CD4-positive, alpha-beta T cell treated with Interleukin-17A for 4 hours (primary cell): ENCODE measurements at regions not wholly inside any gene's neighbourhood (a gene's known extent, or its start where the extent isn't known, plus 50 kb on each side); places are given as distances from the start of the nearest gene placed in this dataset.
"Not testable (repeated sequence)": the region's sequence is repeated elsewhere in the genome, so short reads cannot be mapped to it uniquely, and the experiment has no call there.

Source experiments
- DNase-seq: peaks from one replicate; pipeline ENCODE4 v3.0.0-alpha.2; 2020; ENCODE audit warnings: mixed read lengths

DNA sequence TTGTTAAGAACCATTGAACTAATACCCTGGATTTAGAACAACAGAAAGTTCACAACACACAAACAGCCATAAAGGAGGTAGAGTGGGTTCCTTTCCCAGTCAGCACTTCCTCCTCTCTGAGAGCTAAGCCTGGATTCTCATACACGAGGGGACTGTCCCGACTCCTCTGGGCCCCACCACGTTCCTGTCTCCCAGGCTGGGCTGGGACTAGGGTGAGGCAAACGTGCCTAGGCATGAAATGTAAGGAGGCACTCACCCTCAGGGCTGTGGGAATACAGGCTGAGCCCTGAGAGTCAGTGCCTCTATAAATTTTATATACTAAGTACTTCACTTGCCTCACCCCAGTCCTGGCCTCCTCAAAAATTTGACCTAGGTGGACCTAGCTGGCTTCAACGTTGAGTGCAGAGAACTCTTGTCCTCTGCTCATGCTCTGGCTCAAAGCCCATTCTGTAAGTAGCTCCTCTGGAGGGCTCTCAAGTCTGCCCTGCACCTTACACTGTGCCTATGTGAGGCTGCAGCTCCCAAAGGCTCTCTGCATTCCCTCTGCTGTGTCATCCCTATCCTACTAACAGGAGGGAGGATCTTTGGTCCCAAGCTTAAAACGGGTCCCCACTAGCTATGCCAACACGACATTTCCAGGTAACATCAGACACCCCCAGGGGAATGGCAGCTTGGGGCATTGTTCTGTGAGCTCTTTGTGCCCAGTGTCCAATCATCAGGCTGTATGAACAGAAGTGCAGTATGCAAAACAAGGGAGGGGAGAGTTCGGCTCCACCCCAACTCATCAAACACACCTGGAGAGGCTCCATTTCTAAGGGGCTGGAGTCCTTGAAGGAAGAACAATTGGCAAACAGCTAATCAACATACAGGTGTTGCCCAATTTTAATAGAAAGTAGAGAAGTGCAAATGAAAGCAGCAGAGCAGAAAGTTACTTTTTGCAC, 233.2 kb downstream of the RPLP1 start:
- DNase-seq, result no peak

DNA sequence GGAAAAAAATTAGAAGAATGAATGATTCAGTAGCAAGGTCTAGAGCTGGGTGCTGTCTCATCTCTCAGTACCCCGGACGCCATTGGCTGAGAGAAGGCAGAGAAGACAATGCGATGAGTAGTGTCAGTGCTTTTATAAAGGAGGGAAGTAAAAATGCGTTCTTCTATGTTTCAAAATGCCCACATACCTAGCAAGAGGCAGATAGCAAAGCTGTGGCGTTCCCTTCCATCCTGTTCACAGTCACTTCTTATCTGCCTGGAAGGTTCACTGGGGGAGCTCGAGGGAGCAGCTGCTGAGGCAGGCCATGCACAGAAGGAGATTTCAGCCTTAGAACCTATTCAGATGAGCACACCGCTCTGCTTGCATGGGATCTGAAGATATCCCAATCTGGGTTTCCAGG, 234.0 kb downstream of the RPLP1 start:
- DNase-seq, result no peak

DNA sequence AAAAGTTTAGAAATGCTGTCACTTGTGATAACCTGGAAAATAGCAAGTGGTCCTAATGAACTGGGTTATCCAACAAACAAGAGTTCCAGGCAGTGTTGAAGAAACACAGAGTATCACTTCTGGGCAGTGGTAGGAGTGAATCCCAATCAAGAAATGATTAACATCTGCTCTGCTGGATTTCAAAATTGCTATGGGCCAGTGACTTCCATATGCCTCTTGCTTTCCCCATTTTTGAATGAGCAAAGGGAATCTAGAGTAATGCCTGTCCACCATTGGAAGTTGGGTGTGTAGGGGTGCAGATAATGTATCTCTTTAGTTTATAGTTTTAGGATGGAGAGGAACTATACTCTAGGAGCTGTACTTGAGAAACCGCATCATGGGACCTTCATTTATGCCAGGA, 236.5 kb downstream of the RPLP1 start:
- no peak for DNase-seq

DNA sequence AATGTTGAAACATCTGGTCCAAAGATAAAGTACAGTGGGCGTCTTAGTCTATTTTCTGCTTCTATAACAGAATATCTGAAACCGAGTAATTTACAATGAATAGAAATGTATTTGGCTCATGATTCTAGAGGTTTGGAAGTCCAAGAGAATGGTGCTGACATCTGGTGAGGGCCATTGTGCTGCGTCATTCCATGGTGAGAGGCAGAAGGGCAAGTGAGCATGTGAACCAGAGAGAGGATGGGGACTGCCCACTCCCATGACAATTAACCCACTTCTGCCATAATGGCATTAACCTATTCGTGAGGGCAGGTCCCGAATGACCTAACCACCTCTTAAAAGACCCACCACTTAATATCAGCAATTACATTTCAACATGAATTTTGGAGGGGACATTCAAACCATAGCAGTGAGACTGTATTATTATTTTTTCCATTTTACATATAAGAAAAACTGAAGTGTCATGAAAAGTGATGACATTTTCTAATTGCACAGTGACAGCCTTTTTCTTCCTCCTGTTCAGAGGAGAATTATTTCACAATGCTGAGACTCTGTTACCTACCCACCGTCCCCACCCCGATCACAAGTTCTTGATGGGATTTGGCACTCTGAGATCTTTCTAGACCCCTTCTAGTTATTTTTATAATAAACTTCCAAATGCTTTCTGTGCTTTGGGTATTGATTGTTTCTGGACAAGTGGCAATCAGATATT, 238.8 kb downstream of the RPLP1 start:
- DNase-seq, result no peak

DNA sequence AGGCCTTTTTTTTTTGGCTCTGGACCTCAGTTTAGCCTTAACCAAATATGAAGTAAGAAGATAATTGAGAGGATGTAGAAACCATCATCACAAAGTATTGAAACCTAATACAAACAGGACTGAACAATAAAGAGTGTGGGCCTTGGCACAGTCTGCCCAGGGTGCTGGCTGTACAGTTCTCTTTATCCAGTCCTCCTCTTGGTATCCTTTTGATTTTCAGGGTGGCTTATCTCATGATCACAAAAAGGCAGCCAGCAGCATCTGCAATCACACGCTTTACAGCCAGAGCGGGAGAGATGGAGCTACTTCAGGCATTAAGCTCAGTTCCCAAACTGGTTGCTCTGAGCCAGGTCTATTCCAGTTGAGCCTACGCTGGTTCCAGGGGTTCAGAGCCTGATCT, 239.7 kb downstream of the RPLP1 start:
- DNase-seq, result no peak

DNA sequence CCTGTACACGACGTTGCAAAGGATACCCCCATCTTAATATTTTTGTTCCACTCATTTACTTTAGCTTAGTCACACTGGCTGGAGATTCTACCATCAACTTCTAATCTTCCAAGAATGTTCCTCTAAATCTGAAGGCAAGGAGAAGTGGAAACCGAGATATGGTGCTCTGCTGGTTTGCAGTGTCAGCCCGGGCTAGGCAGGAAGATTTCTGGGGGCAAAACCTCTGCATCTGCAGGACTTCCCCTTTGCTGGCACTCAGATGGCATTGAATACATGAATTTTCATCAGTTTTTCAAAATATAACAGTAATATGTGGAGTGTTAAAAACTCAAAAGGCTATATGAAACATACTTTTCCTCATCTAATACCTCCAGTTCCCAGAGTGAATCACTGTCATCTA, 240.4 kb downstream of the RPLP1 start:
- DNase-seq, result no peak

DNA sequence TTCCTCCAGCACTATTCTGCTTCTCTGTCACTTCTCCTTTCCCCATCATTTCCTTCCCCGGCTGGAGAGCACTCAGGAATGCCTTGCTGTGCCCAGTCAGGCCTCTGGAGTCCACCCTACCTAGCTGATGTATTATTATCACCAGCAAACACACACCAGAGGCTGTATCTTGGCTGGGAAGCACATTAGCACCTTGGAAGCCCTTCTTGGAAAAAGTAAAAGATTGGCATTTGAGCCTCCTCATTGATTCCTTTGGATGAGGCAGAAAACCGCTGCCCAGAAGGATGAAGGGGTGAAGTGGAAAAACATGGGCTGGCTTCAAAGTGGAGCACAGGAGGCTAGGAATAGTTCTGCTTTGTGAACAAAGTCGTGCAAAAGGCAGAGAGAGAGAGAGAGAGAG, 244.3 kb downstream of the RPLP1 start:
- DNase-seq, result no peak

DNA sequence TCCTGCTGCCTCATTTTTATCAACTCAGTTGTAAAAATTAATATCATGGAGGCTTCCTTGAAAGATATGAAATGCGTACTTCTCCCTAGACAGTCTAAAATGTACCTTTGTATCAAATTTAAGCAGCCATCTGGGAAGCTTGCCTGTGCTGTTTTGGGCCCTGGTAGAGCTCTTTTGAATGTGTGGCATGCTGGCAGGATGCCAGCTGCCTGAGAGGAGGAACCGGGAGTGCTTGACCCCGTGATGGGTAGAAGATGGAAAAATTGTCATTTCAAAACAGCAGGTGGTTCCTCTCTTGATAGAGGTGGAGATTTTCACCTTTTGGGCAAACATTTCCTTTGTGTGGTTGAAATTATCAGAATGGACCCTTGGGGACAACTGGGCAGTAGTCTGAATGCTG, 245.3 kb downstream of the RPLP1 start:
- DNase-seq, result no peak

DNA sequence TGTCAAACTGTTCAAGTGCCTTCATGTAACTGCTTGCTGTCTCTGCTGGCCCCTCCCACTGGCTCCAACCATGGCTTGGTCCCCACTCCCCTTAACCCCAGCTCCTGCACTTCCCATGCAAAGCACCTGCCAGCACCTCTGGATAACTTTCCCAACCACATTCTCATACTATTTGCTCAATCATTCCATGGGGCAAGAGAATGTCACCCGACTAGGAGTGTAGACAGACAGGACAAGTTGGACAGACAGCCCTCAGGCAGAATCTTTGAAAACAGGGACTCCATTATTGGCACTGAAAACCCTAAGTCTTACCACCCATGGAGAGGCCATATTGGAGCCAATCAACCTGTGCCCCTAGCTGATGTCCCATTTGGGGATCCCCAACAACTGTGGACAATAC, 246.5 kb downstream of the RPLP1 start:
- no peak for DNase-seq

DNA sequence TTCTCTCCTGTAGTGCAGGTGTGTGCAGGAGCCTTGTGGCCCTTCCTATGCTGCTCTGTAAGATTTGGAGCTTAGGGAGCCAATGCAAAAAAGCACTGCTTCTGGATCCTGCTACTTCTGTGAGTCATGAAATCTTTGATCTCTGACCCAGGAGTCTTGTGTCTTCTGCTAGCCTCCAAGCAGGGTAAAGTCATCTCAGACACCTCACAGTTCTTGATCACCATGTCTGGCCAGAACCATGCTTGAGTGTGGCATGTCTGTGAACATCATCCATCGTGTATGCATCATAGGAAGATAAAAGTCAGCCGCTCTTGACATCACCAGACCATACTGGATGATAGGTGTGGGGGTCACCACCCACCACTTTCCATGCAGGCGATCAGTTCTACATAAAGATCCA, 247.8 kb downstream of the RPLP1 start:
- DNase-seq, result no peak

DNA sequence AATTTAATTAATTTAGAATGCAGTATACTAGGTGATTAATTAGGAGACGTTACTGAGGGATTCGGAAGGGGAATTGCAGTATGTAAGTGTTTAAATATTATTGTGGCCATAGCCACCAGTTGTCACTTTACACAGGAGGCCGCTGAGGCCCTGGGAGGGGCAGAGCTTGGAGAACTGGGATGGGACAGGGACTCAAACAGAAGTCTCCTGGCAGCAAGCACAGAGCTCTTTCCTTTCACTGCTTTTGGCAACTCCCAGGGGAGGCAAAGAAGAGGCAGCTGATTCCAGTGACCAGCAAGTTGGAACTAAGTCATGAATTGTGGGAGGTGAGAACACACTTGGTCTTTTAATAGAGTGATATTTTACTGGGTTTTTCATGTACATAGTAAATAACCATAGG, 248.6 kb downstream of the RPLP1 start:
- DNase-seq, result no peak

DNA sequence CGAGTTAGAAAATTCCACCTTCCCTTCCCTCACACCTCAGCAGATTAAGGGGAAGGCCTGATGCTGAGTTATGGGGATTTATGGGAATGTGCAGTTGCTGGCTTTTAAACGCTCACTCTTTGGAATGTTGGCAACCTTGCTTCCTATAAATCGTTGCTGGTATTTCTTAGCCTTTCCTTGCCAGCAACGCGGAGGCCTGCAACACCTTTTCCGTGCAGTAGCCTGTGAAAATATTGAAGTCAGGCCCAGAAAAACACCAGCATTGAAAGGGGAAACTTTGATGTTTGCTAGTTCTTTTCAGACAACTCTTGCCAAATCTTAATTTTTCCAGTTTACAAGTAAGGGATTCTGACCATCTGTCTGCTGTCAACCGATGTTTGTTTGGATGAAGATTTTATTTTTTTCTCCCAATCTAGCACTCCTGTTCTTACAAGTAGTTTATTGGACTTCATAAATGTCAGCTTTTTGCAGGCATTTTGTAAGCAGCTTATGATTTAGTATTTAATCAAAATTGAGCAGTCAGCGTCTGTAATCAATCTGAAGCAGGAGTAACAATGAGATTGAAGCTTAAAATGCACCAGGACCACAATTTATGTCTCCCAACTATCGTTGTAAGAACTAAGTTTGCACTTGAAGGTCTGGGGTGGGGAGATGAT, 251.0 kb downstream of the RPLP1 start:
- DNase-seq, result no peak

DNA sequence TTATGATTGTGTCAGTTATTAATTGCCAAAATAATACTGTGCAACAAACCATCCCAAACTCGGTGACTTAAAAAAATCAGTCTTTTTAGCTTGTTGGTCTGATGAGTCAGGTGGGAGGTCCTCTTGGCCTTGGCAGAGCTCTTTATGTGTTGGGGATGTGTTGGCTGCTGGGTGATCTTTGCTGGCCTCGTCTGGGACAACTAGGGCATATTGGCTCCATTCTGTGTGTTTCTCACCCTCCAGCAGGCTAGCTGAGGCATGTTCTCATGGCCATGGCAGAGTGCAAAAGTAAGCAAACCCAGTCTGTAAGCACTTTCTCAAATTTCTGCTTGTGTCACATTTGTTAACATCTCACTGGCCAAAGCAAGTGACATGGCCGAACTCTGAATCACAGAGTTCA, 251.6 kb downstream of the RPLP1 start:
- no peak for DNase-seq

DNA sequence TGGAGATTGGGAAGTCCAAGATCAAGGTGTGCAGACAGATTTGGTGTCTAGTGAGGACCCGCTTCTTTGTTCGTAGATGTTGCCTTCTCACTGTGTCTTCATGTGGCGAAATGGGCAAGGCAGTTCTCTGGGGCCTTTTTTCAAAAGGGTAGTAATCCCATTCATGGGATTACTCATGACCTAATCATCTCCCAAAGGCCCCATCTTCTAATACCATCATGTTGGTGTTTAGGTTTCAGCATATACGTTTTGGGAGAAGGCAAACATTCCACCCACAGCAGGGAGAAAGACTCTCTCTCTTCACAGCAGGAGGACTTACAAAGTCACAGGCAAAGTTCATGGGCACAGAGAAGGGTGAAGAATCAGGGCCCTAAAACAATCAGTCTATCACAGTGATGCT, 252.1 kb downstream of the RPLP1 start:
- no peak for DNase-seq

DNA sequence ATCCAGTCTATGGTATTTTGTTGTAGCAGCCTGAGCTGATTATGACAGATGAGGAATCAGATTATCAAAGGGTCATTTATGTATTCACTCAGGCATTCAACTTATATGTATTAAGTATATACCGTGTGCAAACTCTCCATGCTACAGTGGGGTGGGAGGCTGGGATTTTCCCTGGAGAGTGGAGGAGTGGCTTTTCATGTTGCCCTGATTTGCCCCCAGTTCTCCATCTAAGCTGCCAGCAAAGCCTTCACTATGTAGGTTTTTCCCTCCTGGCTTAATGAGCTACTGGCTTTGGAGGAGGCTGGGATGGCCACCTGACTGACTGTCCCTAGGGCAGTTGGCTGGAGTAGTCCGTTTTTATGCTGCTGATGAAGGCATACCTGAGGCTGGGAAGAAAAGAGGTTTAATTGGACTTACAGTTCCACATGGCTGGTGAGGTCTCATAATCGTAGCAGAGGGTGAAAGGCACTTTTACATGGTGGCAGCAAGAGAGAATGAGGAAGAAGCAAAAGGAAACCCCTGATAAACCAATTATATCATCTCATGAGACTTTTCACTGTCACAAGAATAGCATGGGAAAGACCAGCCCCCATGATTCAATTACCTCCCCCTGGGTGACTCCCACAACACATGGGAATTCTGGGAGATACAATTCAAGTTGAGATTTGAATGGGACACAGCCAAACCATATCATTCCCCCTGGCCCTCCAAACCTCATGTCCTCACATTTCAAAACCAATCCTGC, 253.9 kb downstream of the RPLP1 start:
- DNase-seq, result no peak

DNA sequence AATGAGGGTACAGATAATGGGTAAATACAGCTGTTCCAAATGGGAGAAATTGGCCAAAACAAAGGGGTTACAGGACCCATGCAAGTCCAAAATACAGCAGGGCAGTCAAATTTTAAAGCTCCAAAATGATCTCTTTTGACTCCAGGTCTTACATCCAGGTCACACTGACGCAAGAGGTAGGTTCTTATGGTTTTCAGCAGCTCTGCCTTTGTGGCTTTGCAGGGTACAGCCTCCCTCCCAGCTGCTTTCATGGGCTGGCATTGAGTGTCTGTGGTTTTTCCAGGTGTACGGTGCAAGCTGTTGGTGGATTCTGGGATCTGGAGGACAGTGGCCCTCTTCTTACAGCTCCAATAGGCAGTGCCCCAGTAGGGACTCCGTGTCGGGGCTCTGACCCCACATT, 254.6 kb downstream of the RPLP1 start:
- DNase-seq, result not testable (repeated sequence)

DNA sequence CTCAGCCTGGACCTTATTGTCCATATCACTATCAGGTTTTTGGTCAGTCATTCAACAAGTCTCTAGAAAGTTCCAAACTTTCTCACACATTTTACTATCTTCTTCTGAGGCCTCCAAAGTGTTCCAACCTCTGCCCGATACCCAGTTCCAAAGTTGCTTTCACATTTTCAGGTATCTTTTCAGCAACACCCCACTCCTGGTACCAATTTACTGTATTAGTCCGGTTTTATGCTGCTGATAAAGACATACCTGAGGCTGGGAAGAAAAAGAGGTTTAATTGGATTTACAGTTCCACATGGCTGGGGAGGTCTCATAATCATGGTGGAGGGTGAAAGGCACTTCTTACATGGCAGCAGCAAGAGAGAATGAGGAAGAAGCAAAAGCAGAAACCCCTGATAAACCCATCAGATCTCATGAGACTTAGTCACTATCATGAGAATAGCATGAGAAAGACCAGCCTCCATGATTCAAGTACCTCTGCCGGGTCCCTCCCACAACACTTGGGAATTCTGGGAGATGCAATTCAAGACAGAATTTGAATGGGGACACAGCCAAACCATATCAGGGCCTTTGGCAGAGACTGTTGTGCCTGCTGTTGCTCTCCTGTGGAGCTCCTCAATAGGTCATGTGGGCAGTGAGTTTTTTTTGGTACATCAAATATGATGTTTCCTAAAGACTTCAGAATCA, 256.0 kb downstream of the RPLP1 start:
- not testable (repeated sequence) for DNase-seq

DNA sequence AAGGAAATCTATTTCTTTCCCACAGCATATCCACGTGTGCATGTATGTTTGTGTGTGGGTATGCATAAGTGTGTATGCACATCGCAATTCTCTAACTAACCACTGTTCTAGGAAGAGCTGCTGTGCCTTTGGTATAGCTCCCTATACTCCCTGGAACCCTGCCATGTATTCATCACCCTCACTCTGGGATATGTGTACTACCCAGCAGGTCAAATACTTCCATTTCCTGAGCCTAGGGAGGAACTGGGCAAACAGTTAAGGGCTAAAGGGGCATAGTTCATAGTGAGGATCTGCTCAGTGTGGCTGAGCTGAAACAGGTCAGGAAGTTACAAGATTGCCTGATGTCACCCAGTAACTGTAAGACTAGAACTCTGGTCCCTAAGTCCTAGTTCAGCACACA, 260.4 kb downstream of the RPLP1 start:
- DNase-seq, result no peak

DNA sequence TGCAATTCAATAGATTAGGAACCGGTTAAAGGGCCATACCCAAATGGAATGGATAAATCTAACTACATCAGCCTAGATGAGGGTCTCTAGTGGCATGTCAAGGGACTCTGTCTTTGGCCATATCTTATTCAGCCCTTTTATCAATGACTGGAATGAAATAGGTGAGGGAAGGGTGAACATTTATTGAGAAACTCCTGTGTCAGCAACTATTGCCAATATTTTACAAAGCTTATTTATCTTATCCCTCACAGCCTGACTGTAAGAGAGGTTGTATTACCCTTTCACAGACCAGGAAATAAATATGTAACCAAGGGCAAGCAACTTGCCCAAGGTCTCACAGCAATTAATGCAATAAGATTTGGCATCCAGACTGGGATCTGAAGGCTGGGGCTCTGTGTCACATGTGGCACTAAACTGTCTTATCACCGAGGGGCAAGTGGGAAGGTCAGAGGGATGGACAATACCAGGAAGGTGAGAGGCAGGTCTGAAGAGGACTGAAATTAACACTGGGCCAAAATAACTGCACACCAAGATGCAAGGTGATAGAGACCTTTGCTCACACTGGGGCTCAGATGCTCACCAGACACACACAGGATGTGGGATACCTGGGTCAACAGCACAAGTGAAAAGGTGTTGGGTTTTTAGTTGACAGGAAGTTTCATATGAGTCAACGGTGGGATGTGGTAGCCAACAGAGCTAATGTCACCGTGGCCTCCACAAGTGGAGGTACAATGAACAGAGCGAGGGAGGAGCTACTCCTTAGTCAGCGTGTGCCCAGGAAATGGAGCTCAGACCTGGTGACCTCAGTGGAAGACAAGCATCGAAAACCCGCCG, 261.3 kb downstream of the RPLP1 start:
- DNase-seq, result peak; percentile 82

DNA sequence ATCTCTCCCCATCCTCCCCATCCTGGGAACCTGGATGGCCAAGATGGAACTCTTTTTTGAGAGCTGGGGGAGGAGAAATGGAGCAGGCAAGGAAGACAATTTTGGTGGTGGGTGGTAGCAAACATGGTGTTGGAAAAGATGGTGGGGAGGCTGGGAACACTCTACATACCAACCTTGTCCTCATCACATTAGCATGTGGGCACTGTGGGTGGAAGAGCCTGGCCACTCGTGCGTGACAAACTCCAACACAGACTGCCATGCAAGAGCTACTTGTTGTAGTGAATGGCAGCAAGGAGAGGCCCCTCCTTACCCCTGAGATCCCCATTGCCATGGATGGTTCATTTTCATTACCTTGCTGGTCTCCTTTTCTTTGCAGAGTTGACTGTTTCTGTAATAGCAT, 262.6 kb downstream of the RPLP1 start:
- DNase-seq, result no peak

DNA sequence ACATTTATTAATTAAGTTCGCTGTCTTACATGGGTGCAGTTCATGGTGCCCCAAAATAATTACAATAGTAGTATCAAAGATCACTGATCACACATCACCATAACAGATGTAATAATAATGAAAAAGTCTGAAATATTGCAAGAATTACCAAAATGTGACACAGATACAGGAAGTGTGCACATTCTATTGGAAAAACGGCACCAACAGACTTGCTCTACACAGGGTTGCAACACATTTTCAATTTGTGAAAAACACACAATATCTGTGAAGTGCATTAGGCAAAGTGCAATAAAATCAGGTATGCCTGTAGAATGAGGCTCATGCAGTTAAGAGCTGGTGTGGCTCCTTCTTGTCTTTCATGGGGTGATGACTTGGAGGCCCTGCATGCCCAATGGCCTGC, 265.8 kb downstream of the RPLP1 start:
- DNase-seq, result no peak

DNA sequence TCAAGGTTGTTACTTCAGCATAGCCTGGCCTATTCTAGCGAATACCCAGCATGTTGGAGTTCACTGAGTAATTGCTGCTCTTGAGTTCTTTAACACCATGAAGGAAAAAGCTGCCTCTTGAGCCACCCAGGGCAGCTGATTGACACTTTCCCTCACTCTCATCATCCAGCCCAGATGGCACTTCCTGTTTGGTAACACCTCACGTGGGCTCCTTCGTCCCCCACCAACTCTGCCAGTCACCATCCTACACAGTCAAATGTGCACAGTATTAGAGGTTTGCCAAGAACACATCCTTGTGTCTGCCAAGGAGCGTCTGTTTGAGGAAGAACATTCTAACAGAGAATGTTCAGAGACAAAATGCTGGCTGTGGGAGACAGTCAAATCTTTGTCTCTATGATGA, 266.3 kb downstream of the RPLP1 start:
- DNase-seq, result peak; percentile 37
